ENCODE measurements at regions not wholly inside any gene's neighbourhood (a gene's known extent, or its start where the extent isn't known, plus 50 kb on each side); places are given as distances from the start of the nearest gene placed in this dataset.
"Not testable (repeated sequence)": the region's sequence is repeated elsewhere in the genome, so short reads cannot be mapped to it uniquely, and the experiment has no call there.

- ATAC-seq (no peak), DNase-seq (no peak)
Measured at GRCh38 chr2:210861038-210861665, 304.8 kb downstream of the CPS1 start.

GRCh38 chr2:210862283-210863065 lies 306.1 kb downstream of the CPS1 start:
- DNase-seq (no peak), ATAC-seq (no peak)

GRCh38 chr2:210863283-210863682 lies 306.9 kb downstream of the CPS1 start:
- ATAC-seq (no peak), DNase-seq (no peak)

- not testable (repeated sequence) for DNase-seq, ATAC-seq
Measured at GRCh38 chr2:210871566-210871965, 315.2 kb downstream of the CPS1 start.

GRCh38 chr2:210873631-210874030 lies 317.2 kb downstream of the CPS1 start:
- DNase-seq (no peak), ATAC-seq (no peak)

- no peak for ATAC-seq
- no peak for DNase-seq
Measured at GRCh38 chr2:210884227-210884626, 327.8 kb downstream of the CPS1 start.

GRCh38 chr2:210888035-210888434 lies 331.6 kb downstream of the CPS1 start:
- DNase-seq, result no peak
- ATAC-seq, result no peak

GRCh38 chr2:210895132-210895531 lies 338.7 kb downstream of the CPS1 start:
- ATAC-seq, result no peak
- no peak for DNase-seq

GRCh38 chr2:210899131-210899530 lies 342.7 kb downstream of the CPS1 start:
- DNase-seq (no peak), ATAC-seq (no peak)

- DNase-seq (no peak), ATAC-seq (no peak)
Measured at GRCh38 chr2:210901326-210901725, 344.9 kb downstream of the CPS1 start.

GRCh38 chr2:210912779-210913178 lies 356.4 kb downstream of the CPS1 start:
- ATAC-seq (no peak), DNase-seq (no peak)

- no peak for DNase-seq
- ATAC-seq, result no peak
Measured at GRCh38 chr2:210913461-210913860, 357.1 kb downstream of the CPS1 start.

GRCh38 chr2:210915912-210916311 lies 359.5 kb downstream of the CPS1 start:
- DNase-seq, result no peak
- no peak for ATAC-seq

- no peak for ATAC-seq
- DNase-seq, result no peak
Measured at GRCh38 chr2:210917465-210917864, 361.1 kb downstream of the CPS1 start.

- DNase-seq, result no peak
- ATAC-seq, result no peak
Measured at GRCh38 chr2:210919128-210919527, 362.7 kb downstream of the CPS1 start.

- DNase-seq (no peak), ATAC-seq (no peak)
Measured at GRCh38 chr2:210922419-210922818, 366.0 kb downstream of the CPS1 start.

- ATAC-seq (no peak), DNase-seq (no peak)
Measured at GRCh38 chr2:210928714-210929113, 372.3 kb downstream of the CPS1 start.

- no peak for ATAC-seq
- DNase-seq, result no peak
Measured at GRCh38 chr2:210938228-210938627, 381.8 kb downstream of the CPS1 start.

- ATAC-seq (no peak), DNase-seq (no peak)
Measured at GRCh38 chr2:210946395-210946794, 390.0 kb downstream of the CPS1 start.

- not testable (repeated sequence) for ATAC-seq, DNase-seq
Measured at GRCh38 chr2:210950434-210951060, 394.1 kb downstream of the CPS1 start.

- ATAC-seq, result no peak
- DNase-seq, result no peak
Measured at GRCh38 chr2:210954386-210954907, 398.0 kb downstream of the CPS1 start.

- ATAC-seq, result no peak
Measured at GRCh38 chr2:210955591-210955990, 399.2 kb downstream of the CPS1 start.

GRCh38 chr2:210956101-210956500 lies 399.7 kb downstream of the CPS1 start:
- DNase-seq (no peak), ATAC-seq (no peak)

More at GRCh38 chr2:210955591-210955990, 399.2 kb downstream of the CPS1 start:
- DNase-seq, result no peak

All from stimulated activated naive CD8-positive, alpha-beta T cell treated with anti-CD3 and anti-CD28 coated beads, Interleukin-15, Interleukin-2, amounts not matched to agents 100 U/mL and 50 U/mL, for 24 hours (primary cell).